HG02571 (cell line): ENCODE measurements at regions not wholly inside any gene's neighbourhood (a gene's known extent, or its start where the extent isn't known, plus 50 kb on each side); places are given as distances from the start of the nearest gene placed in this dataset.

Experiments used
- ATAC-seq: cut with Tn5 transposase; IDR thresholded peaks from one replicate; pipeline ENCODE4 v1.9.1; 2021; ENCODE audit warnings: mild to moderate bottlenecking, moderate library complexity; ENCODE audit not compliant: unreplicated experiment

- ATAC-seq = no peak
Measured at GRCh38 chr10:4590807-4591206, 235.2 kb upstream of the AKR1E2 start.

GRCh38 chr10:4588824-4589223 is 237.2 kb upstream of the AKR1E2 start:
- no peak for ATAC-seq

GRCh38 chr10:4587466-4587865 is 238.5 kb upstream of the AKR1E2 start:
- ATAC-seq = no peak

GRCh38 chr10:4586776-4587175 is 239.2 kb upstream of the AKR1E2 start:
- ATAC-seq = no peak

GRCh38 chr10:4581929-4582328 is 244.1 kb upstream of the AKR1E2 start:
- no peak for ATAC-seq

GRCh38 chr10:4579844-4580243 is 246.2 kb upstream of the AKR1E2 start:
- ATAC-seq = no peak

- ATAC-seq = no peak
Measured at GRCh38 chr10:4576206-4576605, 249.8 kb upstream of the AKR1E2 start.

GRCh38 chr10:4569151-4569550 is 256.9 kb upstream of the AKR1E2 start:
- no peak for ATAC-seq

GRCh38 chr10:4568731-4569130 is 257.3 kb upstream of the AKR1E2 start:
- ATAC-seq = no peak

GRCh38 chr10:4568086-4568485 is 257.9 kb upstream of the AKR1E2 start:
- ATAC-seq = no peak

GRCh38 chr10:4567637-4568036 is 258.4 kb upstream of the AKR1E2 start:
- ATAC-seq = no peak

- ATAC-seq = no peak
Measured at GRCh38 chr10:4566011-4566410, 260.0 kb upstream of the AKR1E2 start.

GRCh38 chr10:4561296-4561695 is 264.7 kb upstream of the AKR1E2 start:
- ATAC-seq = no peak

GRCh38 chr10:4557469-4557868 is 268.5 kb upstream of the AKR1E2 start:
- no peak for ATAC-seq

- ATAC-seq = no peak
Measured at GRCh38 chr10:4556527-4556926, 269.5 kb upstream of the AKR1E2 start.

- ATAC-seq = no peak
Measured at GRCh38 chr10:4555920-4556319, 270.1 kb upstream of the AKR1E2 start.

- no peak for ATAC-seq
Measured at GRCh38 chr10:4549139-4549653, 276.8 kb upstream of the AKR1E2 start.

GRCh38 chr10:4546931-4547330 is 279.1 kb upstream of the AKR1E2 start:
- ATAC-seq = no peak

GRCh38 chr10:4546500-4546899 is 279.5 kb upstream of the AKR1E2 start:
- no peak for ATAC-seq

GRCh38 chr10:4545062-4545461 is 280.9 kb upstream of the AKR1E2 start:
- no peak for ATAC-seq

GRCh38 chr10:4543938-4544533 is 282.0 kb upstream of the AKR1E2 start:
- ATAC-seq = no peak

- no peak for ATAC-seq
Measured at GRCh38 chr10:4541292-4541691, 284.7 kb upstream of the AKR1E2 start.

GRCh38 chr10:4538016-4538415 is 288.0 kb upstream of the AKR1E2 start:
- no peak for ATAC-seq
